DND-41 (cell line): ENCODE measurements at regions not wholly inside any gene's neighbourhood (a gene's known extent, or its start where the extent isn't known, plus 50 kb on each side); places are given as distances from the start of the nearest gene placed in this dataset.

ENCODE experiments used
- EZH2 ChIP-seq: IDR thresholded peaks from 3 replicates; pipeline ENCODE4 v1.6.1; 2012; ENCODE audit warnings: borderline replicate concordance, low read depth, mild to moderate bottlenecking, moderate library complexity, low read length, inconsistent platforms; ENCODE audit not compliant: severe bottlenecking
- TF ChIP-seq, protein P1 (sequence below): IDR thresholded peaks from 2 replicates; pipeline ENCODE4 v1.5.1; 2012; ENCODE audit warnings: borderline replicate concordance, low read length, moderate library complexity, mild to moderate bottlenecking; ENCODE audit not compliant: poor library complexity, severe bottlenecking; ENCODE audit errors: extremely low read depth

DNA sequence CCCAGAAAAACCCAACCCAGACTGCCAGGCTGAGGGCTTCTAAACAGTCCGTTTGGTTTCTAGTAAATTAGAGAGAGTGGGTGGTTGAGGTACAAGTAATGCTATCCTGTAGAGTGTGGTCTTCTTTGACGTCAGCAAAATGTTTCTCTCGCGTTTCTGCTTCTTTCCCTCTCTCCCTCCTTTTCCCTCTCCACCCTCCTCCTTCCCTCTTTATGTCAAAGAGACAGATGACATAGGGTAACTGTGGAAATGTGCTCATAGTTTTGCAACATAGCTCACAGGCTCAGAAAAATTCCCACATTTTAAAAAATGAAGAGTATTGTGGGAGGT lies 158.3 kb downstream of the TOMM20 start:
- TF ChIP-seq, protein P1, sequence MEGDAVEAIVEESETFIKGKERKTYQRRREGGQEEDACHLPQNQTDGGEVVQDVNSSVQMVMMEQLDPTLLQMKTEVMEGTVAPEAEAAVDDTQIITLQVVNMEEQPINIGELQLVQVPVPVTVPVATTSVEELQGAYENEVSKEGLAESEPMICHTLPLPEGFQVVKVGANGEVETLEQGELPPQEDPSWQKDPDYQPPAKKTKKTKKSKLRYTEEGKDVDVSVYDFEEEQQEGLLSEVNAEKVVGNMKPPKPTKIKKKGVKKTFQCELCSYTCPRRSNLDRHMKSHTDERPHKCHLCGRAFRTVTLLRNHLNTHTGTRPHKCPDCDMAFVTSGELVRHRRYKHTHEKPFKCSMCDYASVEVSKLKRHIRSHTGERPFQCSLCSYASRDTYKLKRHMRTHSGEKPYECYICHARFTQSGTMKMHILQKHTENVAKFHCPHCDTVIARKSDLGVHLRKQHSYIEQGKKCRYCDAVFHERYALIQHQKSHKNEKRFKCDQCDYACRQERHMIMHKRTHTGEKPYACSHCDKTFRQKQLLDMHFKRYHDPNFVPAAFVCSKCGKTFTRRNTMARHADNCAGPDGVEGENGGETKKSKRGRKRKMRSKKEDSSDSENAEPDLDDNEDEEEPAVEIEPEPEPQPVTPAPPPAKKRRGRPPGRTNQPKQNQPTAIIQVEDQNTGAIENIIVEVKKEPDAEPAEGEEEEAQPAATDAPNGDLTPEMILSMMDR: no peak
- no peak for TF ChIP-seq EZH2
